GM19035 (cell line): ENCODE measurements at regions not wholly inside any gene's neighbourhood (a gene's known extent, or its start where the extent isn't known, plus 50 kb on each side); places are given as distances from the start of the nearest gene placed in this dataset.
"Not testable (repeated sequence)": the region's sequence is repeated elsewhere in the genome, so short reads cannot be mapped to it uniquely, and the experiment has no call there.

ENCODE experiments used
- ATAC-seq: cut with Tn5 transposase; IDR thresholded peaks from one replicate; pipeline ENCODE4 v1.9.1; 2021; ENCODE audit not compliant: unreplicated experiment

DNA sequence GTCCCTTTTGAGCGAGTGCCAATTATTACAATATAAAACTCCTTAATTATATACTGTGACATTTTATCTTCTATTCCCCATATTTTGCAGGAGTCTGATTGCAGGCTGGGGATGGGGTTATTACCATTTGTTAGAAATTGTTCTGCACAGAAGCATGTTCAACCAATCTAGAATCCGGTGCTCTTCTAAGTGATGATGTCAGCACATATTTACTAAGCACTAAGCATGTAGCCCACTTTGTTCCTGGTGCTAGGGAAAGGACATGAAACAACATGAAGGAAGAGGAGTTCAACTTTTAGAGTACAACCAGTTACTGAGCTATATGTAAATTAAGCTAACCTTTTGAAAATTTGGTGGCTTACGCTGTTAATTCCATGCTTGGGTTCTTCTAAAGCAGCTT, 52.8 kb upstream of the IL1RAPL2 start:
- no peak for ATAC-seq

GRCh38 chrX:104510801-104511200, 55.2 kb upstream of the IL1RAPL2 start:
- ATAC-seq: no peak

DNA sequence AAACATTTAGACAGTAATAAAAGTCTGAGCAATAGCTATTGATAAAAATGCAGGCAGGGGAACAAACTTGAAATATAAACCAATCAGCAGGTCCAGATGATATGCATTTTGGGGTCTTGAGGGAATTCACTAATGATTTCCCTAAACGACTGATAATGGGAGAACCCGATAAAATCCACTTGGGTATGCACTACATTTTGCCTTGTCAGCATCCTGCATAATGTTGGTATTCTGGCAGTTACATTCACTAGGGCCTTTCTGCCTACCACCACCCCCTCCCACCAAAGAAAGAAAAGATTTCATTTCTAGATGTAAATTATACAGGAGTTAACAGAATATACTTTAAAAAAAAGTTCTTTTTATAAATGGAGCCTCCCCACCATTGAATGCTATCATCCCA, 63.5 kb upstream of the IL1RAPL2 start:
- no peak for ATAC-seq

DNA sequence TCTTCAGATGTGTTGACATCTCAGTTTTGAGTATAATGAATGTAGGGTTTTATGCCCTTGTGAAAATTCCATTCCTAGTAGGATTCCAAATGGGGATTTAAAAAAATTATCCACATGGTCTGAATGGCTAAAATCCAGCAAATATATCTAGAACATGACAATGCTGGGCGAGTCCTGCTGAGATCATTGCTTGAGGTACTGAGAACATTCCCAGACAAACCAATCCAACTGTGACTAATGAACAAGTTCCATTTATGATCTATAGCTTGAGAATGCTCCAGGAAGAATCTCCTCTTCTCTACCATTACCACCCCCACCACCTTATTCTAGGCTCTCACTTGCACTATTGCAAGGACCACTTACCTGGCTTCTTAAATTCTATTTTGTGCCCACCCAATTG, 77.2 kb upstream of the IL1RAPL2 start:
- ATAC-seq: no peak

- ATAC-seq: no peak
These were observed 79.3 kb upstream of the IL1RAPL2 start for GRCh38 chrX:104486691-104487090.

DNA sequence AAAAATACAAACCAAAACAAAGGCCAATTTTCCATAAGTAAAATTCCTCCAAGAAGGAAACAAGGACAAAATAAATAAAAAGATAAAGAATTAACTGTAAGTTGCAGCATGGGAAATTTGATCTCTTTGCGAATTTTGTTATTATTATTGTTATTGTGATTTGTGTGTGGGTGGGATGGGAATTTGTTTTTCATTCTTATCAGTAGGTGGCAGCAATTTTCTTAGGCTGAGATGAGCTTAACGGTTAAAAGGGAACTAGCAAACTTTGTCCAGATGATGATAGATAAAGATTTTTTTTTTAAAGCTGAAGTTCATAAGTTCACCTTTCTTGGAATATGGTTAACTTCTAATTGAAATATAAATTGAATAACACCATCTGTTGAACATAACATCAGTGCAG, 83.2 kb upstream of the IL1RAPL2 start:
- ATAC-seq: no peak

- no peak for ATAC-seq
These were observed 96.2 kb upstream of the IL1RAPL2 start for GRCh38 chrX:104469771-104470170.

GRCh38 chrX:104459796-104460195, 106.2 kb upstream of the IL1RAPL2 start:
- ATAC-seq: no peak

GRCh38 chrX:104457130-104457529, 108.9 kb upstream of the IL1RAPL2 start:
- ATAC-seq: not testable (repeated sequence)

- no peak for ATAC-seq
These were observed 115.7 kb upstream of the IL1RAPL2 start for GRCh38 chrX:104450316-104450715.

- ATAC-seq: no peak
These were observed 120.4 kb upstream of the IL1RAPL2 start for GRCh38 chrX:104445591-104445990.

- ATAC-seq: no peak
These were observed 130.8 kb upstream of the IL1RAPL2 start for GRCh38 chrX:104435249-104435648.

DNA sequence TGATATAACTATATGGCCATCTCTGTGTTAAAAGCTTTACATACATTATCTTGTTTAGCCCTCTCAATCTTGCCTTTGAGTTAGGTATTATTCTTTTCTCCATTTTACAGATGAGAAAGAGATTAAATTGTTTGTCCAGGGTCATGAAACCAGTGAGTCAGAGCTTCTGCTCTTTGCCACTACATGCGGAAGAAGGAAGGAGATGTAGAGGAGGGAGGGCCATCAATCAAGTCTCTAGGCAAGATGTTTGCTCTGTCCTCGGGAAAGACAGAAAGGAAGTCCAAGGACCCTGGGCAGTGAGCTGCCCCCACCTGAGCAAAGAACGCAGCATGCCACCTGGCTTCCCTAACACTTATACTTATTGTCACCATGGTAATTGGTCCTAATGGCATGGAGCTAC, 133.7 kb upstream of the IL1RAPL2 start:
- ATAC-seq: no peak

DNA sequence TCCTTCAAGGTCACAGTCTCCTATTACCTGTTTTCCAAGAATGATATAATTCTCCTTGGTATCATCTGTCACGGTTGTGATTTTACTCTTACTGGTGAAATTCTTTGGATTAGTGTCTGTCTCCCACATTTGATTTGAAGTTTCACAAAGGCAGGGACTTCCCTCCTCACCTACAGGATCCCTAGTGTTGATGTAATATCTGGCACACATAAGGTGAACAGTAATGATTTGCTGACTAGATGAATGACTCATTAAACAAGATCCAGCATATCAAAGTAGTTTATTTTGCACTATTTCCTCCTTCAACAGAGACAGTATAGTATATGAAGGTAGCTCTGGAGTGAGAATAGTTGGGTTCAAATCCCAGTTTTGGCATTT, 135.3 kb upstream of the IL1RAPL2 start:
- ATAC-seq: no peak

GRCh38 chrX:104430072-104430741, 135.8 kb upstream of the IL1RAPL2 start:
- ATAC-seq: no peak

- ATAC-seq: no peak
These were observed 137.8 kb upstream of the IL1RAPL2 start for GRCh38 chrX:104428231-104428630.

- no peak for ATAC-seq
These were observed 138.3 kb upstream of the IL1RAPL2 start for GRCh38 chrX:104427693-104428092.

- no peak for ATAC-seq
These were observed 138.9 kb upstream of the IL1RAPL2 start for GRCh38 chrX:104427073-104427472.

GRCh38 chrX:104420907-104421306, 145.1 kb upstream of the IL1RAPL2 start:
- ATAC-seq: no peak

DNA sequence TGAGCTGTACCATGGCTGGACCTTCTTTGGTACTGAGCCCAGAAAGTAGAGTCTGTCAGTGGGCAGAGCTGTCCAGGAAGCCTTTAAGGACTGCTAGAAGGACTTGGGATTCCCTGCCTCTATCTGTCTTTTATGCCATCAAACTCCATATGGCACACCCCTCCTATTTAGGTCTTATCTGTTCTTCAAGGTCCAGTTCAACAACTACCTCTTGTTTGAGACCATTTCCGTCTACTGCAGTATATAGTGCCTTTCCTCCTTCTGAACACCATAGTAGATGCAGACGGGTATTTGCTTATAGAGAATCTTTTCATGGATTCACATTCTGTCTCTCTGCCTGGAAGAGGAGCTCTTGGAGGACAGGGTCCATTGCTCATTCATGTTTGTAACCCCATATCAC, 146.1 kb upstream of the IL1RAPL2 start:
- no peak for ATAC-seq

DNA sequence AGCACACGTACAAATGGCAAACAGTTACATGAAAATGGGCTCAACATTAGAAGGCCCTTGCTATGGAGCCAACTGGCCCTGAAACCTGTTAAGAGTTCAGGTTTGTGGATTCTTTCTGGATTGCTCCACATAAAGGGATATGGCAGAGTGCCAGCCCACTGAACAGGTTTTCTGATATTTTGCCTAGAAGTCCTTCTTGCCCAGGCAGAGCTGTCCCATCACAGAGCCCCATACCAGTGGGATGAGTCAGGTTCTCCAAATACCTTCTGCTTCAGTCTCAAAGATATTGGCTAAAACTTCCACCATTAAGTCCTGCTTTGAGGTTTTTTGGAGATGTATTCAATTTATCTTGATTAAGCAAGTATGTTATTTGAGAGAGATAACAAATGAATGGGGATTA, 146.8 kb upstream of the IL1RAPL2 start:
- no peak for ATAC-seq

DNA sequence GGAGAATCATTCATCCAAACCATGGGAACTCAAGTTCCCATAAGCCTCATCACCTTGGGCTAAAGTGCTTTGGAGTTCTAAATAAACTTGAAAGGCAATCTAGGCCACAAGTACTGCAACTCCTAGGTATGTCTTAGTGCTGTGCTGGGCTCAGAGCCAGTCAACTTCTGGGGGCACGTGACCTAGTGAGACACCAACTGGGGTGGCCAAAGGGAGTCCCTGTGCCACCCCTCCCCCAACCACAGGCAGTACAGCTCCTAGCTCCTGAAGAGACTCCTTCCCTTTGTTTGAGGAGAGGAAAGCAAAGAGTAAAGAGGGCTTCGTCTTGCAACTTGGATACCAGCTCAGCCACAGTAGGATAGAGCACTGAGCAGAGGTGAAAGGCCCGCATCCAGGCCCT, 154.2 kb upstream of the IL1RAPL2 start:
- ATAC-seq: no peak

DNA sequence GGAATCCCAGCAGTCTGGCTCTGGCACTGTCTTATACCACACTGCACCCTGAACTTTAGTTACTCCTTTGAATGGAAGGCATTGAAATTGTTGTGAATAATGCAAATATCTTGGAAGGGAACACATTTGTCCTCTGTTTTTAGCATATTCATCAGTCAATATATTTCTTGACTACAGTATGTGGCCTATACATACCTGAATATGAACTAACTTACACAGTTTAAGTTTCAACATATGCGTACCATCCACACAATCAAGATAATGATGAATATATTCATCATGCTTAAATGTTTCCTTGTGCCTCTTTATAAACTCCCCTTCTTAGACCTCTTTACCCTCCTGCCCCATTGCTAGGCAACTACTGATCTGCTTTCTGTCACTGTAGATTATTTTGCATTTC, 145.7 kb upstream of the ESX1 start:
- no peak for ATAC-seq
